AML-193 (cell line): ENCODE measurements at regions not wholly inside any gene's neighbourhood (a gene's known extent, or its start where the extent isn't known, plus 50 kb on each side); places are given as distances from the start of the nearest gene placed in this dataset.
"Not testable (repeated sequence)": the region's sequence is repeated elsewhere in the genome, so short reads cannot be mapped to it uniquely, and the experiment has no call there.

ENCODE experiments used
- DNase-seq, 2 experiments: peaks; one replicate each; lab custom pipeline; 2025; lab: John Stamatoyannopoulos, UW

DNA sequence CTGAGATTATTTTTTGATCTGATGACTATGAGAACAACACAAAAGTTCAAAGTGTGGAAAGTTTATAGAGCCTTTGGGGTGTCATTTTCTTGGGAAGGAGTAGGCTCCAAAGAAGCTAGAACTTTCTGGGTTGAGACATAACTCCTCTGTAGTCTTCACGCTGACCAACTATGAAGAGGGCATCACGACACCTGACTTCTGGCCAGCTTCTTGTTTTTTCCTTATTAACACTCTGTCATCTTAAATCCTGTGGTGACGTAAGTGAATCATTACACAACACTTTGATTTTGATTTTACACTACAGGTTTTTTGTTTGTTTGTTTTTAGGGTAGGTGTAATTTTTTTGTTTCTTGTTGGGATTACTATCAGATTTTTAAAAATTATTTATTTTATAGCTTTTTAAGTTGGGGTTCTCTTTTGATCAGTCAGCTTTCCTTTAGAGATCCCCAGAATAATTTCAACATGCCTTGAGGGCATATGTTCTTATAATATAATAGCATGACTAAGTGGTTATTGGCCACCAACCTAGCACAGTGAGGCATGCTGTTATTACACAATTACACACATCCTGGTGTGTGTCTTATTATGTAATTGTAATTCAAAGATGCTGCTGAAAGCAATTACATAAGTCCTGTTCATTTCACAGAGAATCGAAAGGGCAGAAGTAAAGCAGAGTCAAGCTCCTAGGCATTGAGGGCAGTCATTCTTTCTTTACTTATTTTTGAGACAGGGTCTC lies 281.6 kb upstream of the NOTCH2NLA start:
- not testable (repeated sequence) for DNase-seq

- not testable (repeated sequence) for DNase-seq
These were observed 275.3 kb upstream of the NOTCH2NLA start for GRCh38 chr1:146504121-146504520.

DNA sequence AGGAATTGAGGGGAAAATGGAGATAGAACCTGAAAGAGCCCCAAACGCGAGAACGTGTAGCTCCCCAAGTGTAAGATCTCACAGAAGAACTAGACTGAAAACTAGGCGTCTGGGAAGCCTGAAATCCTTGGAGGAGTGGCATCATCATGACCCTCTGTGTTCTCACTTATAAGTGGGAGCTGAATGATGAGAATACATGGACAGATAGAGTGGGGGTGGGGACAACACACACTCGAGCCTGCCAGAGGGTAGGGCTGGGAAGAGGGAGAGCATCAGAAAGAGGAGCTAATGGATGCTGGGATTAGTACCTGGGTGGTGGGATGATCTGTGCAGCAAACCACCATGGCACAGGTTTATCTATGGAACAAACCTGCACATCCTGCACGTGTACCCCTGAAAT lies 258.7 kb upstream of the NOTCH2NLA start:
- not testable (repeated sequence) for DNase-seq

DNA sequence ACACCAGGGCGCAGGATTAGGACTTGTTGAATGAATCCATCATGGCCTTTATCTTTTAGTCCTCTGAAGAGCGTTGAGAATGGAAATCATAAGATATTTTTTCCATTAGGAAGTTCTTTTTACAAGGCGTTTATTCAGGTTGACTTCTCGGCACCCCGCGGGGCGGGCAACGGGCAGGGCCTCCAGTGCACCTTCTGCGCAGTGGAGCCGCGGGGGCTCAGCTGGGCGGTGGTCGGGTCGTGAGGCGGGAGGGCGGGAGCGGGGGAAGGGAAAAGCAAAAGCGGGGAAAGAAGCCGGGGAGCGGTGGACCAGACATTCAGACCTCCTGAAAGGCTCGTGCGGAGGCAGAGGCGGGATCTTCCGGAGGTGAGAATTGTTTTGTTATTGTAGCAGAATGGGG lies 258.3 kb upstream of the NOTCH2NLA start:
- DNase-seq, result not testable (repeated sequence)

DNA sequence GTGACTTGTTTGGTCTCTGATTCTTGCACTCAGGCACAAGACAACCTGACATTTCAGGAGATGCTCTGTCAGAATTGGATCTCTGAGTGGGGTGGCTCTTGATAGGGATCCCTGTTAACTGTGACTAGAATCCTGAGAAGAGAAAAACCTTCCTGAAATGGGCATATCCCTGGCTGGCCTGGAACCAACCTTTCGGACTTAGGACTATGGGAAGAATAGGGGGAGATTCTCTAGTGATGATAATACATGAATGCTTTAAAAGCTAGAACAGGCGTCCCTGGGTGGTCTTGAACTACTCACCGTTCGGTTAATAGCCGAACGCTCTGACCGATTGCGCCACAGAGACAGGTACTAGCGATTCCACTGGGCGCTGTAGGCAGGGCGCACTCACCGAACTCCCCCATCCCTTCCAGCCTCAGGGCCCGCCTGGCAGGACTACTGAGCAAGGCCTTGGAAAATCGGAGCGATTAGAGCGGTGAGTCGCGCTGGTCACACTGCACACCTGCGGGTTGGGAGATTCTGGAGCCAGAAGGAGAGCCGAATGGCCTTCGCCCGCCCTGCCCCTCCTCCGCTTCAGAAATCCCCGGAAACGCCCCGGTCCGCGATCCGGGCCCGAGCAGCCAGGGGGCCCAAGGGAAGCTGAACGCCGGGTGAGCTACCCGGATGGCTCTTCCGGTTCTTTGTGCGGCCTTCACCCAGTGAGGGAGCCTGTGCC lies 257.6 kb upstream of the NOTCH2NLA start:
- DNase-seq, result not testable (repeated sequence)

GRCh38 chr1:146484195-146484594 lies 255.4 kb upstream of the NOTCH2NLA start:
- not testable (repeated sequence) for DNase-seq

DNA sequence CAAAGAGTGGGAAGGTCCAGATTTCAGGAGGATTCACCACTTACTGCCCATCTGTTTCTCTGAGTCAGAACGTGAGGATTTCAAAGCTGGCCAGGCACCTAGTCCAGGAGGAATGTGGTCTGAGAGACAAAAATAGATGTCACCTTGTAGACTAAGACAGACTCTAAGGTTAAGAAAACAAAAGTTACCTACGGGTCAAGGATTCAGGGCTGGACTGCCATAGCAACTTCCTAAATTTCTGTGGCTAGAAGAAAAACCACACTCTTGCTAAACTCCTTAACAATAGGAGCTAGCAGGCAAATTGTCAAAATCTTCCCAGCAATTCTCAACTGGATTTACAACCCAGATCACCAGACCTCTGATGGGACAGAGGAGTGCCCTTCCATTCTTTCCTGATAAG lies 250.4 kb upstream of the NOTCH2NLA start:
- not testable (repeated sequence) for DNase-seq

DNA sequence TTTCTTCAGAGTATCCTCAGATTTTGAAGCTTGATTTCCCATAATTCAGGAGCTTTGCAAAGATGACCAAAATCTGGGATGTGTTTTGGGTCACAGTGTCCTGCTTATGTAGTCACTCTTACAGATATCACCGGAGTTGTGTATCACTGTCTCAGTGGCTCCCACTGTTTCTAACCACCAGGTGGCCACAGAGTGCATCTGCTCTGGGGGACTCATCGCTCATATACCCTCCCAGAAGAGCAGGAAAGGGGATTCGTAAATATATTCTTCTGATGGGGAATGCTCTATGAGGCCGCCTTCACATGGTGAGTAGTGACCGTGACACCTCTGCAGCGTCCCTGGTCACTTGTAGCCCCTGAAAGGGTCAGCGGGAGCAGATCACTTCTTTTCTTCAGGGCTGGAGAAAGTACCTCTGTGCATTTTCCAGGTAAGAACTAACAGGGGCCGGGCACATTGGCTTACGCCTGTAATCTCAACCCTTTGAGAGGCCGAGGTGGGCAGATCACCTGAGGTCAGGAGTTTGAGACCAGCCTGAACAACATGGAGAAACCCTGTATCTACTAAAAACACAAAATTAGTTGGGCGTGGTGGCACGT lies 249.4 kb upstream of the NOTCH2NLA start:
- DNase-seq, result not testable (repeated sequence)

- DNase-seq, result not testable (repeated sequence)
These were observed 246.3 kb upstream of the NOTCH2NLA start for GRCh38 chr1:146475086-146475485.

- not testable (repeated sequence) for DNase-seq
These were observed 245.4 kb upstream of the NOTCH2NLA start for GRCh38 chr1:146474216-146474615.

GRCh38 chr1:146472192-146472861 lies 243.5 kb upstream of the NOTCH2NLA start:
- DNase-seq, result peak; percentile 28 to 30

- not testable (repeated sequence) for DNase-seq
These were observed 231.1 kb upstream of the NOTCH2NLA start for GRCh38 chr1:146459939-146460338.

- not testable (repeated sequence) for DNase-seq
These were observed 230.5 kb upstream of the NOTCH2NLA start for GRCh38 chr1:146459308-146459707.

DNA sequence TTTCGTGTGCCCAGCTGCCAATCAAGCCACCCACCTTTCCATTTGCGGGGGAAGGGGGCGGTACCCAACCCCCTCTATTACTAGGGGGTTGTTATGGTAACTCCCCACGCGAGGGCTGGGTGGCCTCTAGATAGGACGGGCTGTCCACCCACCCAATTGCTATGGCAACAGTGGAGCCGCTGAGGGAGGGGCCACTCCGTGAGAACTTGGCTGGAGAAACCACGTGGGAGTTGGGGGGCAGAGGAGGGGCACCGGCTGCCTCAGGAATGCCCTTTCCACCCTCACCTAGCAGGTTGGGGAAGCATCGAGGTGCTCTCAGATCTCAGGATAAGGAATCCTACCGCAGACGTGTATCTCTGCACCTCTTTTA lies 220.0 kb upstream of the NOTCH2NLA start:
- DNase-seq, result not testable (repeated sequence)

GRCh38 chr1:146448212-146448876 lies 219.5 kb upstream of the NOTCH2NLA start:
- not testable (repeated sequence) for DNase-seq

DNA sequence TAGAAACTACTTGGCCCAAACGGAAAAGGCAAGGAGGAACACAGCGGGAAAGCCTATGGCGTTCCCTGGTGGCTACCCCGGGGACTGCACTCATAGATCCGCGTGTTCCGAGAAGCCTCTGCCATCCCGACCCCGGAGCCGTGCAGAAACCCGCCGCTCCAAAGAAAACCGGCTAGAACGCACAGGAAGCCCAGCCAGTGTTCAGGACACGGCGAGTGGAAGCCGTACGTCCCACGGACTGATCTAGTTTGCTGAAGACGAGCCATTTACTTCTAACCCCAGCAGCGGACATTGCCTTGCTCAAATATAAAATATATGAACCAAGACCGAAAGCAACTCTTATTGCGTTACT lies 215.0 kb upstream of the NOTCH2NLA start:
- not testable (repeated sequence) for DNase-seq

GRCh38 chr1:146443088-146443870 lies 214.5 kb upstream of the NOTCH2NLA start:
- DNase-seq, result not testable (repeated sequence)

DNA sequence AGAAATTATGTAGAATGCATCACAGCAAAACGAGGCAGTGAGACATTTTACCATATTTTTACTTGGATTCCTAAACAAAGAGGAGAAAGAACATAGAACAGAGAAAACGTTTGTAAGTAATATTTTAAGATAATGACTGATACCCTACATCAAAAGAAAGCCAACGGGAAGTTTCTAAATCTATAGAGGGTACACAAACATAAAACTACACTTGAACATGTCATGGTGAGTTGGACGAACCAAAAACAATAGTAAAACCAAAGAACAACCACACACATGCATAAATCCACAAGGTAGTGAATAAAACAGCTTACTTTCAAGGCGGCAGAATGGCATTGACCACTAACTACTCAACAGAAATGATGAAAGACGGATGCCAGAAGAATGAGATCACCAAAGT lies 209.7 kb upstream of the NOTCH2NLA start:
- not testable (repeated sequence) for DNase-seq

- DNase-seq, result not testable (repeated sequence)
These were observed 187.8 kb upstream of the NOTCH2NLA start for GRCh38 chr1:146416642-146417041.

GRCh38 chr1:146415017-146415416 lies 186.2 kb upstream of the NOTCH2NLA start:
- not testable (repeated sequence) for DNase-seq

GRCh38 chr1:146413911-146414310 lies 185.1 kb upstream of the NOTCH2NLA start:
- not testable (repeated sequence) for DNase-seq
